ENCODE measurements at regions not wholly inside any gene's neighbourhood (a gene's known extent, or its start where the extent isn't known, plus 50 kb on each side); places are given as distances from the start of the nearest gene placed in this dataset.

DNA sequence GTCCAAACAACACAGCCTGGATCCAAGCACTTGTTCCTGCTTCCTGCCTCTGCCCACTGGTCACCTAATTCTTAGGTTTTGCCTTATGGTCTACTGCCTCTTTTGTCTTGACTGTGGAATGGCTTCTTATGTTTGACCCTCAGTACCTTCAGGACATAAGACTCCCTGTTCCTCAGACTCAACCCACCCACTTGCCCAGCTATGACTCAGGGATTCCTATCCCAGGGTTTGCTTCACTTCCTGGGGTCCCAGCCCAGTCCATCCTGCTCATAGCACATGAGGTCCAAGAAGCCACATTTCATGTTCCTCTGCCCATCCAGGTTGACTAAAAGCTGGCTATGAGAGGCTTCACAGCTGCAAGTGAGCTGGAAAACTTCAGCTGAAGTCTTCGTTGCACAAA lies 320.9 kb upstream of the CDH5 start:
- TF ChIP-seq EZH2phosphoT487 (IDR thresholded peaks at IDR 0.05; ENCODE audit: low read depth, severe bottlenecking, unreplicated experiment) = no peak
- TF ChIP-seq, protein P1, sequence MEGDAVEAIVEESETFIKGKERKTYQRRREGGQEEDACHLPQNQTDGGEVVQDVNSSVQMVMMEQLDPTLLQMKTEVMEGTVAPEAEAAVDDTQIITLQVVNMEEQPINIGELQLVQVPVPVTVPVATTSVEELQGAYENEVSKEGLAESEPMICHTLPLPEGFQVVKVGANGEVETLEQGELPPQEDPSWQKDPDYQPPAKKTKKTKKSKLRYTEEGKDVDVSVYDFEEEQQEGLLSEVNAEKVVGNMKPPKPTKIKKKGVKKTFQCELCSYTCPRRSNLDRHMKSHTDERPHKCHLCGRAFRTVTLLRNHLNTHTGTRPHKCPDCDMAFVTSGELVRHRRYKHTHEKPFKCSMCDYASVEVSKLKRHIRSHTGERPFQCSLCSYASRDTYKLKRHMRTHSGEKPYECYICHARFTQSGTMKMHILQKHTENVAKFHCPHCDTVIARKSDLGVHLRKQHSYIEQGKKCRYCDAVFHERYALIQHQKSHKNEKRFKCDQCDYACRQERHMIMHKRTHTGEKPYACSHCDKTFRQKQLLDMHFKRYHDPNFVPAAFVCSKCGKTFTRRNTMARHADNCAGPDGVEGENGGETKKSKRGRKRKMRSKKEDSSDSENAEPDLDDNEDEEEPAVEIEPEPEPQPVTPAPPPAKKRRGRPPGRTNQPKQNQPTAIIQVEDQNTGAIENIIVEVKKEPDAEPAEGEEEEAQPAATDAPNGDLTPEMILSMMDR (IDR thresholded peaks at IDR 0.05; ENCODE audit: poor library complexity) = no peak
- no peak for TF ChIP-seq EZH2 (IDR thresholded peaks at IDR 0.05; ENCODE audit: borderline replicate concordance)
